Endothelial cell of umbilical vein (primary cell): ENCODE measurements at regions not wholly inside any gene's neighbourhood (a gene's known extent, or its start where the extent isn't known, plus 50 kb on each side); places are given as distances from the start of the nearest gene placed in this dataset.

Experiments used
- BruUV-seq: library from RNA; stranded (reverse); fragments of 400-500 nt; replicated peaks from 2 replicates; lab custom pipeline; 2021; lab: Mats Ljungman, UMichigan
- CTCF ChIA-PET: fragments of 300-600, 350-600 bp; sonication (Branson Sonifier 250); formaldehyde crosslinking; loops from one replicate; lab custom pipeline; 2021; ENCODE audit warnings: antibody characterized with exemption, inconsistent platforms; lab: Charles Lee
- POLR2A ChIA-PET: fragments of 300-600, 350-600 bp; sonication (Branson Sonifier 250); formaldehyde crosslinking; loops from one replicate; lab custom pipeline; 2021; ENCODE audit warnings: antibody characterized with exemption, inconsistent platforms; lab: Charles Lee
- DNase-seq: peaks from one replicate; pipeline ENCODE4 v3.0.0-alpha.2; 2011; ENCODE audit warnings: low read depth, low spot score
- FAIRE-seq: peaks from 2 replicates; lab custom pipeline; 2011; peaks lifted over from hg19 to GRCh38; lab: Jason Lieb, UNC
- H2AFZ ChIP-seq: 2 replicates; pipeline ENCODE4 v1.6.0; 2012; ENCODE audit warnings: low read depth, low read length, control low read depth, inconsistent platforms
- H3K27ac ChIP-seq: 2 replicates; pipeline ENCODE4 v1.5.1; 2011; ENCODE audit warnings: low read depth, mild to moderate bottlenecking, control low read depth, low read length, moderate library complexity; ENCODE audit not compliant: insufficient read depth
- H3K27me3 ChIP-seq, 2 experiments: 2 replicates each; pipeline versions ENCODE4 v1.6.0 to v1.6.1; 2011; ENCODE audit warnings: low read length in 2 of 2, mixed read lengths in 1 of 2; ENCODE audit not compliant: control insufficient read depth in 2 of 2, insufficient read depth in 2 of 2
- H3K36me3 ChIP-seq, 2 experiments: 2 replicates in 1 of 2; 3 replicates in 1 of 2; pipeline ENCODE4 v1.5.1; 2011; ENCODE audit warnings: low read length in 2 of 2, mild to moderate bottlenecking in 1 of 2, moderate library complexity in 1 of 2; ENCODE audit not compliant: control insufficient read depth in 2 of 2, insufficient read depth in 2 of 2; ENCODE audit errors: extremely low read depth in 1 of 2
- H3K4me1 ChIP-seq: 3 replicates; pipeline ENCODE4 v1.5.1; 2011; ENCODE audit warnings: mild to moderate bottlenecking, low read length; ENCODE audit not compliant: control insufficient read depth, insufficient read depth; ENCODE audit errors: extremely low read depth
- H3K4me2 ChIP-seq: 2 replicates; pipeline ENCODE4 v1.6.1; 2011; ENCODE audit warnings: low read length, control low read depth, mixed read lengths; ENCODE audit not compliant: insufficient read depth
- H3K4me3 ChIP-seq, 3 experiments: fragments of 200-600 bp in 1 of 3; sonication (generic), shearing (Covaris generic) in 1 of 3; replicated peaks in 1 of 3; 2 replicates each; pipeline ENCODE4 v1.5.1; 2011 to 2016; ENCODE audit warnings: control low read depth in 3 of 3, low read length in 3 of 3, mild to moderate bottlenecking in 2 of 3, inconsistent platforms in 1 of 3, low read depth in 1 of 3, moderate library complexity in 1 of 3; ENCODE audit not compliant: insufficient read depth in 1 of 3
- H3K79me2 ChIP-seq: 2 replicates; pipeline ENCODE4 v1.6.0; 2012; ENCODE audit warnings: low read length, inconsistent platforms; ENCODE audit not compliant: control insufficient read depth, insufficient read depth
- H3K9ac ChIP-seq: replicated peaks from 2 replicates; pipeline ENCODE3; 2011; ENCODE audit warnings: low read length, control low read depth; ENCODE audit not compliant: insufficient read depth; ENCODE audit errors: extremely low read depth
- H3K9me1 ChIP-seq: replicated peaks from 3 replicates; pipeline ENCODE4 v1.6.0; 2011; ENCODE audit warnings: mild to moderate bottlenecking, low read length; ENCODE audit not compliant: control insufficient read depth, insufficient read depth; ENCODE audit errors: extremely low read depth
- H3K9me3 ChIP-seq: replicated peaks from 2 replicates; pipeline ENCODE4 v1.5.1; 2012; ENCODE audit warnings: low read length, inconsistent platforms; ENCODE audit not compliant: control insufficient read depth, insufficient read depth
- H4K20me1 ChIP-seq: replicated peaks from 2 replicates; pipeline ENCODE3; 2011; ENCODE audit warnings: mild to moderate bottlenecking, low read length; ENCODE audit not compliant: control insufficient read depth, insufficient read depth; ENCODE audit errors: extremely low read depth
- EZH2 ChIP-seq: IDR thresholded peaks from 2 replicates; pipeline ENCODE4 v1.6.1; 2012; ENCODE audit warnings: borderline replicate concordance, low read depth, mild to moderate bottlenecking, moderate library complexity, low read length, inconsistent platforms; ENCODE audit not compliant: severe bottlenecking
- FOS ChIP-seq: IDR thresholded peaks from 2 replicates; pipeline ENCODE4 v1.6.1; 2011; ENCODE audit warnings: mild to moderate bottlenecking, low read length, moderate library complexity, borderline replicate concordance; ENCODE audit not compliant: insufficient read depth
- GATA2 ChIP-seq: IDR thresholded peaks from 2 replicates; pipeline ENCODE4 v1.7.0; 2011; ENCODE audit warnings: low read depth, mild to moderate bottlenecking, moderate library complexity, mixed read lengths, low read length; ENCODE audit not compliant: insufficient read length, insufficient read depth
- JUN ChIP-seq: IDR thresholded peaks from 2 replicates; pipeline ENCODE4 v1.6.1; 2011; ENCODE audit warnings: borderline replicate concordance, low read depth; ENCODE audit not compliant: insufficient read length, insufficient read depth
- MYC ChIP-seq: IDR thresholded peaks from one replicate; pipeline ENCODE4 v1.6.1; 2011; ENCODE audit warnings: mild to moderate bottlenecking, low read depth, low read length
- POLR2A ChIP-seq: IDR thresholded peaks from 2 replicates; pipeline ENCODE4 v1.6.1; 2012; ENCODE audit warnings: low read depth, mild to moderate bottlenecking, control low read depth, low read length
- POLR2AphosphoS5 ChIP-seq: IDR thresholded peaks from 2 replicates; pipeline ENCODE4 v1.6.1; 2012; ENCODE audit warnings: low read depth, mild to moderate bottlenecking, control low read depth, low read length, moderate library complexity; ENCODE audit not compliant: insufficient read depth
- dilution Hi-C: fragments of 300-500 bp; cut with MboI; formaldehyde crosslinking; loops from one replicate; pipeline ENCODE4 v1.15.0; 2019; ENCODE audit warnings: low sequenced_read_pairs; ENCODE audit not compliant: extremely low pct_ligation_motif_present
- intact Hi-C: fragments of 100-400 bp; cut with micrococcal nuclease; formaldehyde crosslinking; loops from one replicate; pipeline ENCODE4 v1.10.0; 2022
- TF ChIP-seq, protein P1 (sequence below), 2 donors: IDR thresholded peaks; 1 replicate in 1 of 2; 2 replicates in 1 of 2; pipeline ENCODE4 v1.5.1; 2011; ENCODE audit warnings: low read length in 2 of 2, mild to moderate bottlenecking in 2 of 2, moderate library complexity in 2 of 2, control low read depth in 1 of 2, inconsistent platforms in 1 of 2, low read depth in 1 of 2; ENCODE audit not compliant: insufficient read depth in 1 of 2; ENCODE audit errors: extremely low read depth in 1 of 2
- TF ChIP-seq, protein P2 (sequence below): IDR thresholded peaks from 2 replicates; pipeline ENCODE4 v1.6.1; 2011; ENCODE audit not compliant: insufficient read depth, insufficient read length

DNA sequence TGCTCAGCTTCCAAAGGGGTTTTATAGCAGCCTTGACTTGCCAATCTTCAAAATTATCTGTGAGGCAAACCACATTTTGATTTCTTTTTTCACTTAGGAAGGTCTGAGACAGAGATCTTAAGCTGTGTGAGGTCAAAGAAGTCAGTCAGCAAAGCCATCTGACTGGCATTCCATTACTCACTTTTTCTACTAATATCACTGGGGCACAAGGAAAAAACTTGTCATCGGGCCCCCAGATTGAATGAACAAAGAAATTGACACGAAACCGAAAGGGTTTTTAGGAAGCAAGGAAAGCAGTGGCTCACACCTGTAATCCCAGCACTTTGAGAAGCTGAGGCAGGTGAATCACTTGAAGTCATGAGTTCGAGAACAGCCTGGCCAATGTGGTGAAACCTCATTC is 78.5 kb upstream of the FRMD4A start:
- BruUV-seq, result no TSS peak
- dilution Hi-C loops, result no loop called here
- ChIA-PET CTCF (interaction anchor here (0.9 kb wide), 1 partner anchor 70 kb away, joined by 3 read pairs; no protein-coding TSS in a partner anchor), POLR2A (no interaction called here)
- no peak for FAIRE-seq
- H3K27ac ChIP-seq, result no peak overlapping the region
- no peaks in the 10 kb centered on the region for H3K9me1 ChIP-seq
- peaks cover 18 to 36% of the 10 kb centered on the region in 2 experiments for H3K27me3 ChIP-seq
- H3K4me1 ChIP-seq, result no peaks in the 10 kb centered on the region
- no peak overlapping the region for H3K4me2 ChIP-seq
- H3K9me3 ChIP-seq, result no peaks in the 10 kb centered on the region
- no peak overlapping the region for H2AFZ ChIP-seq
- DNase-seq, result no peak
- no peak for TF ChIP-seq POLR2AphosphoS5
- TF ChIP-seq GATA2, result no peak
- no peak for TF ChIP-seq FOS
- no peak for TF ChIP-seq EZH2
- no peak for TF ChIP-seq MYC
- TF ChIP-seq, protein P1, sequence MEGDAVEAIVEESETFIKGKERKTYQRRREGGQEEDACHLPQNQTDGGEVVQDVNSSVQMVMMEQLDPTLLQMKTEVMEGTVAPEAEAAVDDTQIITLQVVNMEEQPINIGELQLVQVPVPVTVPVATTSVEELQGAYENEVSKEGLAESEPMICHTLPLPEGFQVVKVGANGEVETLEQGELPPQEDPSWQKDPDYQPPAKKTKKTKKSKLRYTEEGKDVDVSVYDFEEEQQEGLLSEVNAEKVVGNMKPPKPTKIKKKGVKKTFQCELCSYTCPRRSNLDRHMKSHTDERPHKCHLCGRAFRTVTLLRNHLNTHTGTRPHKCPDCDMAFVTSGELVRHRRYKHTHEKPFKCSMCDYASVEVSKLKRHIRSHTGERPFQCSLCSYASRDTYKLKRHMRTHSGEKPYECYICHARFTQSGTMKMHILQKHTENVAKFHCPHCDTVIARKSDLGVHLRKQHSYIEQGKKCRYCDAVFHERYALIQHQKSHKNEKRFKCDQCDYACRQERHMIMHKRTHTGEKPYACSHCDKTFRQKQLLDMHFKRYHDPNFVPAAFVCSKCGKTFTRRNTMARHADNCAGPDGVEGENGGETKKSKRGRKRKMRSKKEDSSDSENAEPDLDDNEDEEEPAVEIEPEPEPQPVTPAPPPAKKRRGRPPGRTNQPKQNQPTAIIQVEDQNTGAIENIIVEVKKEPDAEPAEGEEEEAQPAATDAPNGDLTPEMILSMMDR (IDR thresholded peaks at IDR 0.05; ENCODE audit: extremely low read depth in 1 of 2, insufficient read depth in 1 of 2, low read depth in 1 of 2, low read length in 2 of 2), result no peak
- TF ChIP-seq, protein P2, sequence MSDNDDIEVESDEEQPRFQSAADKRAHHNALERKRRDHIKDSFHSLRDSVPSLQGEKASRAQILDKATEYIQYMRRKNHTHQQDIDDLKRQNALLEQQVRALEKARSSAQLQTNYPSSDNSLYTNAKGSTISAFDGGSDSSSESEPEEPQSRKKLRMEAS, result no peak
- no peak for TF ChIP-seq JUN
- no peak for TF ChIP-seq POLR2A
- intact Hi-C loops, result no loop called here
- H4K20me1 ChIP-seq, result no peaks in the 10 kb centered on the region
- H3K36me3 ChIP-seq, result no peaks in the 10 kb centered on the region
- no peaks in the 10 kb centered on the region for H3K79me2 ChIP-seq
- no peak overlapping the region for H3K4me3 ChIP-seq
- H3K9ac ChIP-seq, result no peak overlapping the region
